ENCODE measurements at regions not wholly inside any gene's neighbourhood (a gene's known extent, or its start where the extent isn't known, plus 50 kb on each side); places are given as distances from the start of the nearest gene placed in this dataset.

DNA sequence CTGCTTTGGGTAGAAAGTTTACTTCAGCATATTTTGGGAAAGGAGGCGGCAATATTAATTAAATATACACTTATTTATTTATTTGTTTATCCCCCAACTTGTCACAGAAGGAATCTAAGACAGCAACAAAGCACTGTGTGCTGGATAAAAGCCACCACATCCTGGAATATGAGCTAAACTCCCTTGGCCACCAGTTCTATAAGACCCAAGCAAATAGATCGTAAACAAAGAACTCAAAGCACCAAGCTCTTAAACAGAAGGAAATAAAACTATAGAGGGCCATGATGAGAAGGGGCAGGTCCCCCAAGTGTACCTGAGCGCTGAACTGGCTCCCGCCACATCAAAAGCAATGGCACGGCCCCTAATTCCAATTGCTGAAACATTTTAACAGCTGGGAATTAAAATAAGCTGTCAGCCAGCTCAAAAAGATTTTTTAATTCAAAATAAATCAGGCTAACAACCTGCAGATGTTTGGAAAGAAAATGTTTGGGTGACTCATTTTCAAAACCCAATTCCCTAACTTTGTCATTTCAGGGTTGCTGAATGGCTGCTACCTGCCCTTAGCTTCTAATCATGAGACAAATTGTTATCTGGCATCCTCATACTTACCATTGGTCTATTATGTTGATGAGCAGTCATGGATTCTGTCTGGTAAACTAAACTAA lies 127.1 kb downstream of the SLC30A10 start:
- H3K36me3 ChIP-seq, result no peaks in the 10 kb centered on the region
- no peak overlapping the region for H3K27ac ChIP-seq
- intact Hi-C loops (cut with DNase I), result no loop called here
- no peaks in the 10 kb centered on the region for H3K27me3 ChIP-seq (ENCODE audit: low read depth)
- DNase-seq, result no peak
- ATAC-seq, result no peak
- no peak overlapping the region for H3K4me3 ChIP-seq
- no peaks in the 10 kb centered on the region for H3K9me3 ChIP-seq
- TF ChIP-seq, protein P1, sequence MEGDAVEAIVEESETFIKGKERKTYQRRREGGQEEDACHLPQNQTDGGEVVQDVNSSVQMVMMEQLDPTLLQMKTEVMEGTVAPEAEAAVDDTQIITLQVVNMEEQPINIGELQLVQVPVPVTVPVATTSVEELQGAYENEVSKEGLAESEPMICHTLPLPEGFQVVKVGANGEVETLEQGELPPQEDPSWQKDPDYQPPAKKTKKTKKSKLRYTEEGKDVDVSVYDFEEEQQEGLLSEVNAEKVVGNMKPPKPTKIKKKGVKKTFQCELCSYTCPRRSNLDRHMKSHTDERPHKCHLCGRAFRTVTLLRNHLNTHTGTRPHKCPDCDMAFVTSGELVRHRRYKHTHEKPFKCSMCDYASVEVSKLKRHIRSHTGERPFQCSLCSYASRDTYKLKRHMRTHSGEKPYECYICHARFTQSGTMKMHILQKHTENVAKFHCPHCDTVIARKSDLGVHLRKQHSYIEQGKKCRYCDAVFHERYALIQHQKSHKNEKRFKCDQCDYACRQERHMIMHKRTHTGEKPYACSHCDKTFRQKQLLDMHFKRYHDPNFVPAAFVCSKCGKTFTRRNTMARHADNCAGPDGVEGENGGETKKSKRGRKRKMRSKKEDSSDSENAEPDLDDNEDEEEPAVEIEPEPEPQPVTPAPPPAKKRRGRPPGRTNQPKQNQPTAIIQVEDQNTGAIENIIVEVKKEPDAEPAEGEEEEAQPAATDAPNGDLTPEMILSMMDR (IDR thresholded peaks at IDR 0.05), result no peak
- no peaks in the 10 kb centered on the region for H3K4me1 ChIP-seq

DNA sequence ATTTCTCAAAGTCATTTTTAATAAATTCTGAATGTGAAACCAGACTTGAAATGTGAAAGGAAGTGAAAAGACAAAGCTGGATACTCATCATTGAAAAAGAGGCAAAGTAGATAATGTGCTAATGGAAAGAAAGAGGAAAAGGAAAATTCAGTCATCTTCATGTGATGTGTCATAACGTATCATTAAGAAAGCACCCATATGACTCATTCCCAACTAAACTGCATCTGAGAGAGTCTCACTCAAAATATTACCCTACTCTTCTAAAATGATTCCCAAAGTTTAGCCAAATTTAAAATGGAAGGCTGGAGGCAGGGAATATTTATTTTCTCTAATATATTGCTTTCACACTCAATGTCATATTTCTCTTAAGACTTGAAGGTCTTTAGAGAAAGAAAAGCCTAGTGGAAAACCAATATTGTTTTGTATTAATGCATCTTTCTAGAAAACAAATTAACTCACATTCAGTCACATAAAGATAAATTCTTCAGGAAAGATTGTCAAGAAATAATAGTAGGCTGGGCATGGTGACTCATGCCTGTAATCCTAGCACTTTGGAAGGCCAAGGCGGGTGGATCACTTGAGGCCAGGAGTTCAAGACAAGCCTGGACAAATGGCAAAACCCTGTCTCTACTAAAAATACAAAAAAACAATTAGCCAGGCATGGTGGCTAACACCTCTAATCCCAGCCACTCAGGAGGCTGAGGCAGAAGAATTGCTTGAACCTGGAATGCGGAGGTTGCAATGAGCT lies 129.9 kb downstream of the SLC30A10 start:
- H3K27ac ChIP-seq, result no peak overlapping the region
- no peak for ATAC-seq

DNA sequence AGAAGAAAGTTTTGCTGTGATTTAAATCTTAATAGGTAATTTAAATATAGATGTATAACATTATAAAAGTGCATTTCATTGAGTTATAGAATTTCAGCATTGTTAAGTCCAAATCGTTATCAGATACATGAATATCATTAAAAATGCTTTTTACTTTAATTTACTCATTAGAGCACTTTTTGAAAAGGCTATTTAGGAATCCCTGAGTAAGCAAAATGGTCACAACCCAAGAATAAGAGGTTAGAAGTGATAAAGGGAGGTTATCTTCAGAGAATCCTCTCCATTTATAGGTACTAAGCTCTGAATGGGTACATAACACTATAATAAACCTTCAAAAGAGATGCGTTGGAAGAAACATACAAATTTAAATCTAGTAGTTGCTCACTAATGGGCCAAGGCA lies 130.7 kb downstream of the SLC30A10 start:
- Histone ChIP-seq H3K4me3 (no peak overlapping the region), H3K36me3 (no peaks in the 10 kb centered on the region), H3K27me3 (ENCODE audit: low read depth) (no peaks in the 10 kb centered on the region), H3K27ac (no peak overlapping the region), H3K4me1 (no peaks in the 10 kb centered on the region), H3K9me3 (no peaks in the 10 kb centered on the region)
- DNase-seq (no peak), ATAC-seq (no peak)
- intact Hi-C loops (cut with DNase I), result no loop called here
- TF ChIP-seq, protein P1 (IDR thresholded peaks at IDR 0.05), result no peak

More for the DNA sequence above, 129.9 kb downstream of the SLC30A10 start:
- no peak overlapping the region for H3K4me3 ChIP-seq
- no peaks in the 10 kb centered on the region for H3K36me3 ChIP-seq
- DNase-seq, result no peak
- no peaks in the 10 kb centered on the region for H3K9me3 ChIP-seq
- H3K4me1 ChIP-seq, result no peaks in the 10 kb centered on the region
- intact Hi-C loops (cut with DNase I), result no loop called here
- H3K27me3 ChIP-seq (ENCODE audit: low read depth), result no peaks in the 10 kb centered on the region
- TF ChIP-seq, protein P1 (IDR thresholded peaks at IDR 0.05), result no peak

DNA sequence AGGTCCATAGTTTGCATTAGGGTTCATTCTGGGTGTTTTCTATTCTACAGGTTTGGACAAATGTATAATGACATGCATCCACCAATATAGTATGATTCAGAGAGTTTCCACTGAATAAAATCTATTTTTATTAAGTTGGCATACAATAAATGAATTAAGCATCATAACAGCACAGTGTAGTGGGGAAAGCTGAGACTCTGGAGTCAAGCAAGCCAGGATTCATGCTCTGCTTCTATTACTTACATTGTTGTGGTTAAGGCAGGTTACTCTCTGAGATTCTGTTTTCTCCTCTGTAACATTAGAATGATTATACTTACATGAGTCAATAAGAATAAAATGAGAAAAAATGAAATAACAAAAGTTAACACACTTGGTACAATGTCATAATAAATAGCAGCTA lies 131.3 kb downstream of the SLC30A10 start:
- ATAC-seq (no peak), DNase-seq (no peak)
- no peak overlapping the region for H3K4me3 ChIP-seq
- no peaks in the 10 kb centered on the region for H3K9me3 ChIP-seq
- no peak overlapping the region for H3K27ac ChIP-seq
- no peaks in the 10 kb centered on the region for H3K27me3 ChIP-seq (ENCODE audit: low read depth)
- H3K4me1 ChIP-seq, result no peaks in the 10 kb centered on the region
- no peaks in the 10 kb centered on the region for H3K36me3 ChIP-seq
- TF ChIP-seq, protein P1 (IDR thresholded peaks at IDR 0.05), result no peak
- intact Hi-C loops (cut with DNase I), result no loop called here

DNA sequence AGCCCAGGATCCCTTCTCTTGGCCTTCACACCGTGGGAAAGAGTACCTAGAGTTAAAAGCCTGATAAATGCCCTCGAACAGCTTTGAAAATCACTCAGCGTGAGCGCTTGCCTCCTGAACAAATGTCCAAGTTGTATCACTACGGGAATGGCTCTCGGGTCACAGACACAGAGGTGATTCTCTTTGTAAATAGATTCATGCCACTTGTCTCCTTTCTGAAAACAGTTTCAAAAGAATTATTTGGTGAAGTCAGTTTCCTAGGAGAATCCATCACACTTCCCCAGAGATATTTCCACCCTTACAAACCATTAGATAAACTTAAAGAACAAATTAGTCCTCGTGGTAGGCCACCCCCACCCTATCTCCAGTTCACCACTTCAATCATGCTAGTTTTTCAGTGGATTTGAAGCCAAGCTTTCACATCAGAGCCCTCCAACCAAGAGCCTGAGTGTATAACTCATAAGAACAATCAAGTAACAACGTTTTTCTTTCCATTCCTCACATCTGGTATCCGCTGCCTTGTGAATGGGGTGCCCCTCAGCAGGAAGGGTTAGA lies 132.9 kb downstream of the SLC30A10 start:
- Histone ChIP-seq H3K27me3 (ENCODE audit: low read depth) (no peaks in the 10 kb centered on the region), H3K4me1 (no peaks in the 10 kb centered on the region), H3K4me3 (no peak overlapping the region), H3K27ac (no peak overlapping the region), H3K9me3 (no peaks in the 10 kb centered on the region), H3K36me3 (no peaks in the 10 kb centered on the region)
- DNase-seq (no peak), ATAC-seq (no peak)
- intact Hi-C loops (cut with DNase I), result no loop called here
- TF ChIP-seq, protein P1 (IDR thresholded peaks at IDR 0.05), result no peak
